KBM-7 (cell line): ENCODE measurements at regions not wholly inside any gene's neighbourhood (a gene's known extent, or its start where the extent isn't known, plus 50 kb on each side); places are given as distances from the start of the nearest gene placed in this dataset.
A peak's percentile ranks its signal among the peaks of the same experiment; 100 is the strongest.

Experiments
- DNase-seq: peaks from one replicate; pipeline ENCODE4 v3.0.0-alpha.2; 2015
- in situ Hi-C: fragments of 300-500 bp; cut with MboI; formaldehyde crosslinking; loops from 2 replicates; pipeline ENCODE4 v1.14.3; 2020; ENCODE audit warnings: low sequenced_read_pairs, low pct_unique_long_range_greater_than_20kb, mixed read lengths

GRCh38 chr17:17398188-17398942 lies 78.4 kb upstream of the MED9 start:
- no peak for DNase-seq
- in situ Hi-C loops = no loop called here

- no peak for DNase-seq
- in situ Hi-C loops = no loop called here
Measured at GRCh38 chr17:17398943-17399926, 77.6 kb upstream of the MED9 start.

- DNase-seq = no peak
- in situ Hi-C loops = no loop called here
Measured at GRCh38 chr17:17400070-17400469, 76.7 kb upstream of the MED9 start.

- in situ Hi-C loops = no loop called here
- DNase-seq = no peak
Measured at GRCh38 chr17:17400566-17401184, 76.1 kb upstream of the MED9 start.

GRCh38 chr17:17401271-17401781 lies 75.5 kb upstream of the MED9 start:
- in situ Hi-C loops = no loop called here
- peak; percentile 66 for DNase-seq

- no peak for DNase-seq
- in situ Hi-C loops = no loop called here
Measured at GRCh38 chr17:17402558-17402957, 74.2 kb upstream of the MED9 start.

- in situ Hi-C loops = no loop called here
- DNase-seq = no peak
Measured at GRCh38 chr17:17403065-17403464, 73.7 kb upstream of the MED9 start.

GRCh38 chr17:17403899-17404576 lies 72.8 kb upstream of the MED9 start:
- in situ Hi-C loops = no loop called here
- peak; percentile 98 for DNase-seq

- no peak for DNase-seq
- in situ Hi-C loops = no loop called here
Measured at GRCh38 chr17:17405673-17406072, 71.1 kb upstream of the MED9 start.

GRCh38 chr17:17406225-17406624 lies 70.6 kb upstream of the MED9 start:
- no peak for DNase-seq
- in situ Hi-C loops = no loop called here

- peak; percentile 42 for DNase-seq
- in situ Hi-C loops = no loop called here
Measured at GRCh38 chr17:17408236-17408794, 68.5 kb upstream of the MED9 start.

- in situ Hi-C loops = no loop called here
- no peak for DNase-seq
Measured at GRCh38 chr17:17410357-17410756, 66.4 kb upstream of the MED9 start.

- DNase-seq = no peak
- in situ Hi-C loops = no loop called here
Measured at GRCh38 chr17:17411692-17412091, 65.1 kb upstream of the MED9 start.

GRCh38 chr17:17412326-17412725 lies 64.5 kb upstream of the MED9 start:
- peak; percentile 34 for DNase-seq
- in situ Hi-C loops = no loop called here

GRCh38 chr17:17413215-17413792 lies 63.5 kb upstream of the MED9 start:
- in situ Hi-C loops = no loop called here
- no peak for DNase-seq

GRCh38 chr17:17413821-17414220 lies 63.0 kb upstream of the MED9 start:
- in situ Hi-C loops = no loop called here

GRCh38 chr17:17414341-17414805 lies 62.4 kb upstream of the MED9 start:
- in situ Hi-C loops = no loop called here
- DNase-seq = no peak

More at GRCh38 chr17:17413821-17414220, 63.0 kb upstream of the MED9 start:
- no peak for DNase-seq

- in situ Hi-C loops = no loop called here
- DNase-seq = no peak
Measured at GRCh38 chr17:17415006-17415405, 61.8 kb upstream of the MED9 start.
